ENCODE measurements at regions not wholly inside any gene's neighbourhood (a gene's known extent, or its start where the extent isn't known, plus 50 kb on each side); places are given as distances from the start of the nearest gene placed in this dataset.

- DNase-seq = peak; percentile 78
- Histone ChIP-seq H4K8ac (ENCODE audit: low read depth in 2 of 2, low read length in 2 of 2) (peak overlapping the region in 1 of 2 experiments; percentile 49; a peak in 1 of 4 replicates), H2BK120ac (ENCODE audit: low read depth, low read length) (peak overlapping the region; percentile 65), H3K18ac (ENCODE audit: low read depth, low read length) (peak overlapping the region; percentile 90; the same call in 1 of the 2 replicates), H3K4me1 (ENCODE audit: control insufficient read depth, insufficient read depth, low read length) (peaks cover 4% of the 10 kb centered on the region), H3K36me3 (ENCODE audit: control insufficient read depth, insufficient read depth, low read length) (no peaks in the 10 kb centered on the region), H2AFZ (replicated peaks; ENCODE audit: low read length, poor library complexity) (no peak overlapping the region), H3K27me3 (ENCODE audit: control insufficient read depth, insufficient read depth, low read length) (no peaks in the 10 kb centered on the region), H3K56ac (ENCODE audit: extremely low read depth, insufficient read depth, low read length) (peak overlapping the region; percentile 39; the same call in 1 of the 2 replicates), H3K4me2 (ENCODE audit: low read depth, low read length) (peak overlapping the region; percentile 88; the same call in 1 of the 2 replicates), H3K4ac (ENCODE audit: low read depth, low read length) (no peak overlapping the region; the same call in 1 of the 2 replicates), H4K91ac (ENCODE audit: insufficient read depth, low read depth, low read length) (no peak overlapping the region), H2BK15ac (ENCODE audit: low read depth, low read length) (no peak overlapping the region), H3K9ac (ENCODE audit: low read depth, low read length) (no peak overlapping the region; the same call in 1 of the 2 replicates), H3K9me3 (ENCODE audit: control insufficient read depth, insufficient read depth, low read length) (no peaks in the 10 kb centered on the region), H3K4me3 (ENCODE audit: insufficient read depth, low read depth, low read length) (no peak overlapping the region), H4K20me1 (ENCODE audit: insufficient read depth, low read length) (no peaks in the 10 kb centered on the region; the same call in 1 of the 2 replicates), H2BK5ac (ENCODE audit: low read depth, low read length, poor library complexity, severe bottlenecking) (peak overlapping the region; percentile 98), H2AK9ac (replicated peaks; ENCODE audit: low read depth, low read length, poor library complexity) (no peak overlapping the region), H3K79me1 (ENCODE audit: low read depth in 1 of 2, low read length in 2 of 2) (no peaks in the 10 kb centered on the region), H2BK20ac (ENCODE audit: low read depth, low read length) (peak overlapping the region; percentile 77), H4K5ac (ENCODE audit: low read depth, low read length) (no peak overlapping the region; the same call in 1 of the 2 replicates), H3K23ac (ENCODE audit: low read depth, low read length) (peak overlapping the region; percentile 10; the same call in 1 of the 2 replicates), H3K9me1 (ENCODE audit: insufficient read depth, low read length) (no peaks in the 10 kb centered on the region), H3K27ac (ENCODE audit: insufficient read depth, low read length) (no peak overlapping the region), H2AK5ac (ENCODE audit: low read depth, low read length) (no peak overlapping the region), H3K14ac (replicated peaks; ENCODE audit: low read depth, low read length) (no peak overlapping the region)
- peak; percentile 87 for ATAC-seq (ENCODE audit: low read depth)
- WGBS, 2 experiments (ENCODE audit: extremely low coverage in 2 of 2, insufficient read length in 1 of 2) = no CpG with 5 or more reads among the region's 6 CpGs
- no TSS peak for BruUV-seq (replicated peaks)
- in situ Hi-C loops (cut with MboI; ENCODE audit: low sequenced_read_pairs) (loop anchor here (25.0 kb wide), 1 partner anchor 503 kb away; the partner anchor contains the start of gene CCNH), dilution Hi-C loops (cut with HindIII; ENCODE audit: low sequenced_read_pairs, unreplicated experiment) (no loop called here), intact Hi-C loops (cut with micrococcal nuclease) (no loop called here)
- ChIA-PET CTCF (interaction anchor here (1.1 to 1.3 kb wide), 3 partner anchors 29 to 65 kb away, joined by 3 to 5 read pairs (median 4); no protein-coding TSS in a partner anchor), POLR2A (ENCODE audit: unreplicated experiment) (no interaction called here)
- TF ChIP-seq ELK1 (IDR thresholded peaks at IDR 0.05; ENCODE audit: borderline replicate concordance, low read depth, low read length) (no peak), POLR2A (IDR thresholded peaks at IDR 0.05; ENCODE audit: low read depth, low read length) (no peak), USF2 (IDR thresholded peaks at IDR 0.05; ENCODE audit: low read depth, low read length) (no peak), MXI1 (IDR thresholded peaks at IDR 0.05; ENCODE audit: borderline replicate concordance, low read depth, low read length) (no peak), RCOR1 (IDR thresholded peaks at IDR 0.05; ENCODE audit: insufficient replicate concordance, low read length) (no peak), NFE2L2 (IDR thresholded peaks at IDR 0.05; ENCODE audit: low read depth, low read length) (peak; percentile 38; the same call in 1 of the 2 replicates), CEBPB (IDR thresholded peaks at IDR 0.05; ENCODE audit: low read depth, low read length) (peak; percentile 80), BHLHE40 (IDR thresholded peaks at IDR 0.05; ENCODE audit: low read depth, low read length) (no peak)
Observed at GRCh38 chr5:86909418-86910295, 291.9 kb downstream of the COX7C start.
